Cerebellar cortex (tissue), 1 donor: ENCODE measurements at regions not wholly inside any gene's neighbourhood (a gene's known extent, or its start where the extent isn't known, plus 50 kb on each side); places are given as distances from the start of the nearest gene placed in this dataset.
"Not testable (repeated sequence)": the region's sequence is repeated elsewhere in the genome, so short reads cannot be mapped to it uniquely, and the experiment has no call there.

ENCODE experiments used
- DNase-seq: peaks from one replicate; pipeline ENCODE4 v3.0.0-alpha.2; 2015; ENCODE audit warnings: low spot score

DNA sequence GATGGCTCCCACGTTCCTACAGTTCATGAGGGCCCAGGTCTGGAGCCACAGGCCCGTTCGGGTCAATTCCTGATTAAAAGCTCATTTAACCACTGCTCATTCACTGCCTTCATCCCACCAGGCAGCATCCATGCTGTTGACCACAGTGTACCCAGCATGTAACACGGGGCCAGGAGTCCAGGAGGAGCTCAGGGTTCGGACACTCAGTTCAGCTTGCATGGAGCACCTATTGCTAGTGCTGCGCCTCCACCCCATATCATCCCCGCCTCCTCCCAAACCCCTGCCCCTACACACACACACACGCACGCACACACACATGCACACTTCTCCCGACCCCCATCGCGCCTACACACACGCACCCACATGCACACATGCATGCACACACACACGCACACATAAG lies 72.9 kb upstream of the SNTG2 start:
- no peak for DNase-seq

DNA sequence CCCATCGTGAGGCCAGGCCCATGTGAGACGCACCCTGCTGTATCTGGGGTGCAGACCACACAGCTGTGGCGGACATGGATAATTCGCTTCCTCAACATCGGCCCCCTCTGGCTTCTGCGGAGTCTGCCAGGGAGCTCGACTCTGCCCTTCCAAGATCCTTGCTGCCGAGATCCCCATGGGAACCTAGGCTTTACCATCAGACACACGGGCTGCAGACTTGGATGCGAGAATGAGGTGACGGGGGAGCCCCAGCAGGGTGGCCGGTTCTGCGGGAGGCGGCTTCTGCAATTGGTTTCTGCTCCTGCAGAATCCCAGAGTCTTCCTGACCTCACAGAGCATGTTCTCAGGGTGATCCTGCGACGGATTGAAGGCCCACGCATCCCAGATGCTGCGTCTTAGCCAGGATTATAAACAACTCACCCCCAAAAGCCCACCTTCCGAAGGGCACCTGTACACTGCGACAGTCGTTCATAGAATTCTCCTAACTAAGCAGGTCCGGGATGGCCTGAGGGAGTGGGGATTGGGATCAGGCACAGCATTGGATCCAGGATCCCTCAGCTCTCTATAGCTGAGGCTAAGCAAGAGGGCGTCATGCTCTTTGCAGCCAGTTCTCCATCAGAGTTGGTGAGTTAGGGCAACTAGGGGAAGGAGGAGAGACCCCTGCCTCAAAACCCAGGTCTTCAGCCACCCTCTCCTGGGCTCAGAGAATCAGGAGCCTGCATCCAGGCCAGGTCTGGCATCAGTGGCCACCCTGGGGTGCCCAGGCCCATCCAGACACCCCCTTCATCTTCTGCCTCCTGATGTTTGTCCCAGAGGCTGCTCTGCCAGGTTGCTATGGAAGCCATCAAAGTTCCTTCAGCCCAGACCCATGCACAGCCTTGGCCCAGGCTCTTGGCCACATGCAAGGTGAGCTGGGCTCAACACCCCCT lies 74.7 kb upstream of the SNTG2 start:
- DNase-seq, result no peak

DNA sequence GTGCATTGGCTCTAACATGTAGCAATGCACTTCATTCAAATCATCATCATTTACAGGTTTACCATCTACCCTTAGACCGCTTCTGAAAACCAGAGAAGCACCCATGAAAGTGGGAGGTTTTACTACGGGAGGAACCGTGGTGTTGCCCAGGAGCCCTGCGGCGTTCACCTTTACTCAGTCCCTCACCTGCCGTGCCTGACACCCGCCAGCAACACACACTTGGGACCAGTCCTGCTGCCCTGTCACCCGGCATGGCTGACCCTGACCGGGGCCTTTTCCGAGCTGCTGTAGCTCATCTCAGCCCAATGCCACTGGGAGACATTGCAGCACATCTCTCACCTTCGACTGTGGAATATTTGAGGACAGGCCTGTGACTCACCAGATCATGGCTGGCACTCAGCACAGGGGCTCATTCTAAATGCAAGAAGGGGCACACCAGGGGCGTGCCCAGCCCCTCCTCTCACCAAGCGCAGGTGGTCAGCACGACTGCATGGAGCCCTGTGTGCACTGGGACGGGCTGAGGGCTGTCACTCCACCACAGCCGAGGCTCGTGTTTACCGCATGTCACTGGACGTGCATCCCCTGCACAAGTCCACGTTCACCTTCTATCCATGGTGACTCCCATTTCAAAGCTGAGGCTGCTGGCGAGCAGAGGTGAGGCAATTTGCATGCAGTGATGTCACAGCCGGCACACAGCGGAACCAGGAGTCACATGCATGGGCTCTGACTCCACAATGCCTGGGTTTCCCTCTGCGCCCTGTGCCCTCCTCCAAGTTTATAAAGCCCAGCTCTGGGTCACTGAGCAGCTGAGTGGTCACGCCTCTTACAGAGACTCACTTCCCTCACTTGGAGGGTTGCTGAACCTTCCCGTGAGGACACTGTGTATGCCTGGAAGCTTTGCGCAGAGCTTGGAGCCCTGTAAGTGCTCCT lies 76.7 kb upstream of the SNTG2 start:
- DNase-seq, result no peak

DNA sequence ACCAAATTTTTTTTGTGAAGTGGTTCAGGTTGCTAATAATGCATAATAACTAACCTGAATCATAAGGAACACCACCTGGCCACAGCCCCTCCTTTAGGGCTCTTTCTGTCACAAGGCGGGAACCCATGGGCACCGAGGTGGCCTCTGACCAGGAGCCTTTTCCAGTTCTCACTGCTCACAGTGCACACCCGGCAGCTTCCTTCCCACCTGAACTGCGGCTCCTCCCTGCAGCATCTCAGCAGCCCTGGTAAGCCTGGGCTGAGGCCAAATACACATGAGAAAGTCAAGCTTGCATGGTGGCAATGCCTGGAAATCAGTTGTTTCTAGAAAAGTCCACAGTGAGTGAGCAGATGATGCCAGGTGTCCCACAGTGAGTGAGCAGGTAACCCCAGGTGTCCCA lies 77.6 kb upstream of the SNTG2 start:
- DNase-seq, result no peak

DNA sequence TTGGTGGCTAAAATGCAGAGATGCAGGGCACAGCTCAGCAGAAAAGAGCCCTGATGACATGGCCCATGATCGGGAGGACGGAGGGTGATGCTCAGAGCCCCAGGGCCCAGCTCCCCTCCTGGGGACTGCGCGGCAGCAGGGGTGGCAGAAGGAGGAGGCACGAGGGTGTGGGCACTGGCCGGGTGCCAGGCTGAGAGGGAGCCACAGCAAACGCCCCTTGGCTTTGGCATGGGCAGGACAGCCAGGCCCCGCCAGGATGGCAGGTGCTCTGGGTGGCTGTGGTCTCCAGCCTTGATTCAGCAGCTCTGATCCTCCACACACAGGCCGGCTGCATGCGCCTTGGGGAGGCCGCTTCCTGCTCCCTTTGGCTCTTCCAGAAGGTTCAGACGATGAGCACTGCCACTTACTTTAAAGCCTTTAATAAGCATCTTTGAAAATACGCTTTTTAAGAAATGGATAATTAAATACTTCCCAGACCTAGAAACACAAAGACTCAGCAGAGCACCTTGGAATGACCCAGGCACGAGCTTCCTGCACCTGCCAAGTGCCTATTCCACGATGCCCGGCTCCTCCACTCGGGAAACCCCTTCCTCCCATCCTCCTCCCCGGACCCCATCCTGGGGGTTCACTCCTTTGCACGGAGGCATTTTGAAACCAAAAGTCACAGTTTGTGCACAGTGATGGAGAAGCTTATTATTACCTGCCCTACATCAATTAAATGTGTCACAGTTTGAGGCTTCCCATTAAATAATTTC lies 78.5 kb upstream of the SNTG2 start:
- DNase-seq, result no peak

DNA sequence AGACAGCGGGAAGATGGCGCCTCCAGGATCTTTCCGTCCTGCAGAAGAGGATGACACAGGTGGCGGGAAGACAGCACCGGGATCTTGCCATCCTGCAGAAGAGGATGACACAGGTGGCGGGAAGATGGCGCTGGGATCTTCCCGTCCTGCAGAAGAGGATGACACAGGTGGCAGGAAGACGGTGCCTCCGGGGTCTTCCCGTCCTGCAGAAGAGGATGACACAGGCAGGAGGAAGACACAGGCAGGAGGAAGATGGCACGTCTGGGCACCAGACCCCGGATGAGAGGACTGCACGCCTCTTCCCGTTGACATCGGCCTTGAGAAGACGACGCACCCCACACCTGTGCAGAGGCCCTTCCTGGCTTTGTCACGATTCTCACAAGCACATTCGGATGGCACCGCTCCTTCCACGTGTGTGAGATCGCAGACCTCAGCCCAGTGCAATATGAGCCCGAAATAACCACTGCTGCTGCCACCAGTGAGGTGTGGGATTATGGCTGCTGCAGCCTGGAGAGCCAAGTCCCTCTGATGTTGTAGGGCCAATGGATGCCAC lies 79.4 kb upstream of the SNTG2 start:
- DNase-seq, result no peak

DNA sequence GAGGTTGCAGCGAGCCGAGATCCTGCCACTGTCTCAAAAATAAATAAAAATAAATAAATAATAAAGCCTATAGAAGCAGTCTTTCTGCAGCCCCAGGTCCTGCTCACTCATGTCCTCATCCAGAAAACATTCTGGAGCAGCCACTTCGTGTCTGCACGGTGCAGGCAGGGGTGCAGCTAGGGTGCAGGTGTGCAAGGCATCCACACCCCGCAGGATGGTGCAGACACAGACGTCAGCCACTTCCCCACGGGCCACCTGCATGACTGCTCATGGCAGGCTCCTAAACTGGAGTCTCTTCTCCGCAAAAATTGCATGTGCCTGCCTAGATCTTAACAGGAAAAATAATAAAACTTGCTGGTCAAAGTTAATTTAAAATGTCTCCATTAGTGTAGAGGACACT lies 80.2 kb upstream of the SNTG2 start:
- DNase-seq, result no peak

DNA sequence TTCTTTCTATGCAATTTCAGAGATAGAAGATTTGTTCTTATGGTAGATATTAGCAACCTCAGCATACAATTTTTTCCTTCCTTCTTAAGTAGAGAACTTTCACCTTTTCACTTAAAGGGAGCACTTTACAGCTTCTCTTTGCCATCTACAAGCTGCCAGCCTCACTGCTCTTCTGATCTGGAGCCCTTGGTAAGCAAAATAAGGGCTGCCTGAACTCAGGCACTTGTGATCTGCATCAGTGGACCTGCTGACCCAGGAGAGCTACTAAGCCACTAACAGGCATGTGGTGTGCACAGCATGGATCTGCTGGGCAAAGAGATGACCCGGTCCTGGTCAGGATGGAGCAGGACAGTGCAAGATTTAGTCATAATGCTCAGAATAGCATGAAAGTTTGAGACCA lies 80.8 kb upstream of the SNTG2 start:
- no peak for DNase-seq

DNA sequence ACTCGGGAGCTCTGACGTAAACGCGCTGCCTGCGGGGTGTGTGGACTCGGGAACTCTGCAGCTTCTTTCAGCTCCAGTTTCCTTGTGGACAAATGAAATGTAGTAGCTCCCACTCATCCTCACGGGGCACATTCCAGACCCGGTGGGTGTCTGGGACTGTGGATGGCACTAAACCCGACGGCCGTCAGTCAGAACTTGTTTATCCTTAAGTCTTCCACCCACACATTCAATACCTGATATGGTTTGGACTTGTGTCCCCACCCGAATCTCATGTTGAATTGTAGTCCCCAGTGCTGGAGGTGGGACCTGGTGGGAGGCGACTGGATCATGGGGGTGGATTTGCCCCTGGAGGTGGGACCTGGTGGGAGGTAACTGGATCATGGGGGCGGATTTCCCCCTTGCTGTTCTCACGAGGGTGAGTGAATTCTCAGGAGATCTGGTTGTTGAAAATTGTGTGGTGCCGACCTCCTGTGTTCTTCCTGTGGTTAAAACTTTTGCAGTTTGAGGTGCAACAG lies 81.2 kb upstream of the SNTG2 start:
- DNase-seq, result no peak

DNA sequence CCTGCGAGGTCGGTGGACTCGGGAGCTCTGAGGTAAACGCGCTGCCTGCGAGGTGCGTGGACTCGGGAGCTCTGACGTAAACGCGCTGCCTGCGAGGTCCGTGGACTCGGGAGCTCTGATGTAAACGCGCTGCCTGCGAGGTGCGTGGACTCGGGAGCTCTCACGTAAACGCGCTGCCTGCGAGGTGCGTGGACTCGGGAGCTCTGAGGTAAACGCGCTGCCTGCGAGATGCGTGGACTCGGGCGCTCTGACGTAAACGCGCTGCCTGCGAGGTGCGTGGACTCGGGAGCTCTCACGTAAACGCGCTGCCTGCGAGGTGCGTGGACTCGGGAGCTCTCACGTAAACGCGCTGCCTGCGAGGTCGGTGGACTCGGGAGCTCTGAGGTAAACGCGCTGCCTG lies 81.8 kb upstream of the SNTG2 start:
- DNase-seq, result not testable (repeated sequence)

DNA sequence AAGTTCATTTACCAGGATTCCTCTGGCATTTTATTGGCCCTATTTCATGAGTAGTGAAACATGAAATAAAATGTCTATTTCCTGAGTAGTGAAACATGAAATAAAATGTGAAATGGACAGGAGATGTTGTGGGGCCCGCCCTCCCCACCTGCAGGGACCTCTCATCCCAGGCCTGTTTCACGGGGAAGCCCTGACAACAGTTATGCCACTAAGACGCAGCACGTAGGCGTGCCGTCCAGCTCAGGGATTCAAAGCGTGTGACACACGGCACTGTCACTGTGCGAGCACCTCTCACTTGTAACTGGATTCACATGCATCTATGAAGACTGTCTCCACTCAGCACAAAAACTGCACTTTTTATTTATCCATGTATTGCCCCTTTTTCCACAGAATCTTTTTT lies 83.4 kb upstream of the SNTG2 start:
- no peak for DNase-seq

DNA sequence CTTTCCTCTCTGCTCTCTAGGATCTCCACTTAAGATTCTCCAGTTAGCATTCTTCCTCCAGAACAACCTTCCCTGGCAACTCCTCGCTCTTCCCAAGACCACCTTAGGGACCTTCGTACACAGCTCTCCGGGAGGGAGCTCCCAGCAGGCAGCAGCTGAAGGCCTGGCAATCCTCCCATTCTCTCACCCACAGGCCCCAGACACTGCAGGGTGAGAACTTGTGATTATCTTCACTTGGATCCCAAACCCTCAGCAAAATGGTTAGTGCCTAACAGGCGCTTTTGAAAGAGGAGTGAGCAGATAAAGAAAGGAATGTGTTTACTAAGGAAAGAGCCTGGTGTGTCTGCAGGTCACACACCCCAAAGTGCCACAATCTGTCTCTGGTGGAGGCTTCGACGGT lies 83.8 kb upstream of the SNTG2 start:
- no peak for DNase-seq

DNA sequence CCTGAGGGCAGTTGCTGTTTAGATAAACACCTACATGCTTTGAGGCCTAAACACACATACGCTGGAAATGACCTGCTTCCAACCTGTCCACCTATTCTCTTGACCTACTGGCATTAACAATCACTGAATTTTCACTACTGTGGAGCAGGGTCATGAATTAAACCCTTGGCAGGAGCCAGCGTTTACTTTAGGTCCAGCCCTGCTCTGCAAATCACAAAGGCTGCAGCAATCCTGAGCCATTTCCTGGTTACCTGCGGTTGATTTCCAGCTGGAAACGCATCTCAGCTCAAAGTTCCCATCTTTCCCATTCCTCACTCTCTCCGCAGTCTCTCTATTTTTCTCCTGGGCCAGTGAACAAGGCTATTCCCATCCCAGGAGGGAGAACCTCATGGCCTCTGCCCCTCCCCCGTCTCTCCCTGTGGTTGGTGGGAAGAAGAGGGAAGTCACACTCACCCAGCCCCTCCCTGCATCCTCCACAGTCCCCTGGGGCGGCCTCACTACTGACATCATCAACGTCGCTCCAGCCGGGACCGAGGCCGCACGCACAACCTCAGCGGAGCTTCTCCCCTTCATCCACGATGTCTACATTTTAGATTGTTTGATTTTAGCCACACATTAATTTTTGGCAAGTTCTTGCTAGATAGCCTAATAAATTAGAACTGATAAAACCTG lies 84.5 kb upstream of the SNTG2 start:
- DNase-seq, result no peak

DNA sequence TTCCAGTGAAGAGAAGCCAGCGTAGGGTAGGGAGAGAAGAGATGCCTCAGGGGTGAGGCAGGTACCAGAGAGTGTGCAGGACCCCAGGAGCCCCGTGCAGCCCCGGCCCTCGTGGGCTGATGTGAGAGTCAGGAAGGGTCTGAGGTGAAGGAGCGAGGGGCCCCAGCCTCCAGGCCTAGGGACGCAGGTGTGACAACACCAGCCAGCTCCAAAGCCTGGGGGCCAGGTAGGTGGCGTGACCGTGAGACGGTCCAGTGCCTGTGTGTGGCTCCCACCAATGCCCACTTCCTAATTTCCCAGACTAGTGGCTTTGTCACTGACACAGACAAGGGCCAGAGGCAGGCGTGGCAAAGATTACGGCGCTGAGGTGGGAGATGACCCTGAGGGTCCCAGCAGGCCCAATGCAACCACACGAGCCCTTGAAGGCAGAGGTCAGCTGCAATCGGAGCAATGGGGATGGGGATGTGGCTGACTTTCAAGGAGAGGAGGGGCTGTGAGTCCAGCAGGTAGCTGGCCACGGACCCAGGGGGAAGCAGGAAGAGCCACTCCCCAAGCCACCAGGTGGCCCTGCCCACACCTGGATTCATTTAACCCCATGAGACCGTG lies 86.0 kb upstream of the SNTG2 start:
- no peak for DNase-seq

DNA sequence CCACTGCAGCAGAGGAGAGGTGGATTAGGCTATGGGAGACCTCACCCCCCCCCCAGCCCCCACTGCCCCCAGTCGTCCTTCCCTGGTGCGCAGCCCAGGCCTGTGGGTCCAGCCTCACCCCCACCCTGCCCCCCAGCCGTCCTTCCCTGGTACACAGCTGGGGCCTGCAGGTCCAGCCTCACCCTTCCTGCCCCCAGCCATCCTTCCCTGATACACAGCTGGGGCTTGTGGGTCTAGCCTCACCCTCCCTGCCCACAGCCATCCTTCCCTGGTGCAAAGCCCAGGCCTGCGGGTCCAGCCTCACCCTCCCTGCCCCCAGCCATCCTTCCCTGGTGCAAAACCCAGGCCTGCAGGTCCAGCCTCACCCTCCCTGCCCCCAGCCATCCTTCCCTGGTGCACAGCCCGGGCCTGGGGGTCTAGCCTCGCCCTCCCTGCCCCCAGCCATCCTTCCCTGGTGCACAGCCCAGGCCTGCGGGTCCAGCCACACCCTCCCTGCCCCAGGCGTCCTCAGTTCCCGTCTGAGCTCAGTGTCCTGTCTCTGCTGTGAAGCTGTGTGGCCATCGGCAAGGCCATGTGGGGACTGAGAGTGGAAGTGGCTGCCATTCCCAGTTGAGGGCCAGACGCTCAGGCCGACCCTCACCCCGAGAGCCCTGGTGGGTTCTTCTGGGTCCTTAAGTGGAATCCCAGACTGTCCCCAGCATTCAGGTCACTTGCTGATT lies 86.8 kb upstream of the SNTG2 start:
- DNase-seq, result no peak

DNA sequence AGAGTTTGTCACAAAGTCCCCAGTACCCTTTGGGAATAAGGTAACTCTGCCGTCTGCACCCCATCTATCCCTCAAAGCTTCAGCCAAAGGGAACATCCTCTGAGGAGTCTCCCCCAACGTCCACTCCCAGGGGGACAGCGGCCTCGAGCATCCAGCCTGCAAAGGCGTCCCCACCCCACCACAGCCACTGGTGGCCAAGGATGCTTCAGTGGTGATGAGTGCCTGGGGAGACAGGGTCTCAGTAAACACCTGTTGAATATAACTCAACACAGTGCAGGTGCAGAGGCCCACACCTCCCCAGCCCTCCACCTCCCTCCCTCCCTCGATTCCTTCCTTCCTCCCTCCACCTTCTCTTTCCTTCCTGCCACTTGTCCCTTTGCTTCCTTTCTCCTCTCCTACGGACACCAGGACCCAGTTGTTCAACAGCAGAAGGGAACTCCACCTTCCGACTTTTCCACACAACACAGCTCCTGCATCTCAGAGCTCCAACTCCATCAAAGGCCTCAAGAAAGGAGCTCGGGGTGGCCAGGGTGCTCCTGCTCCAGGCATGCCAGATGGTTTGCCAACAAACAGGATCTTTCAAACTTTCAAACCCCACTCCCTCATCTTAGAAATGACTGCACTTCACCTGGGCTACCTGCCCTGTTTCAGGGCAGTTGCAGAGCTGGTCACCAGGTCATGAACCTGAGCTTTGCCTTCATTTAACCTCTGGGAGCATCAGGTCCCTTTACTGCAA lies 87.8 kb upstream of the SNTG2 start:
- no peak for DNase-seq

DNA sequence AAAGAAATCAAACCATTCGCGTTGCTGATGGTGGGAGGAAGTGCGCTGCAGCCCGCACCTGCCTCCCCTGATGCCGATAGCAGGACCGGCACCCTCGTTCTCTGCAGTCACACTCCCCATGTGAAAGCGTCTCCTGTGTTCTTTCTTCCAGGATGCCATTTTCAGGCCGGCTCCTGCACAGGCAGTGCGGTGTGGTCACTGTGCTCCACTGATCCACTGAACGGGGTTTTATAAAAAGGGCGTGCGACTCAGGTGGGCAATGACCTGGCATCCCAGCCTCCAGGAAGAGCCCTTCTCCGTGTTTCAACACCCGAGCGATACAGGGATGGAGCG lies 88.3 kb upstream of the SNTG2 start:
- DNase-seq, result no peak

DNA sequence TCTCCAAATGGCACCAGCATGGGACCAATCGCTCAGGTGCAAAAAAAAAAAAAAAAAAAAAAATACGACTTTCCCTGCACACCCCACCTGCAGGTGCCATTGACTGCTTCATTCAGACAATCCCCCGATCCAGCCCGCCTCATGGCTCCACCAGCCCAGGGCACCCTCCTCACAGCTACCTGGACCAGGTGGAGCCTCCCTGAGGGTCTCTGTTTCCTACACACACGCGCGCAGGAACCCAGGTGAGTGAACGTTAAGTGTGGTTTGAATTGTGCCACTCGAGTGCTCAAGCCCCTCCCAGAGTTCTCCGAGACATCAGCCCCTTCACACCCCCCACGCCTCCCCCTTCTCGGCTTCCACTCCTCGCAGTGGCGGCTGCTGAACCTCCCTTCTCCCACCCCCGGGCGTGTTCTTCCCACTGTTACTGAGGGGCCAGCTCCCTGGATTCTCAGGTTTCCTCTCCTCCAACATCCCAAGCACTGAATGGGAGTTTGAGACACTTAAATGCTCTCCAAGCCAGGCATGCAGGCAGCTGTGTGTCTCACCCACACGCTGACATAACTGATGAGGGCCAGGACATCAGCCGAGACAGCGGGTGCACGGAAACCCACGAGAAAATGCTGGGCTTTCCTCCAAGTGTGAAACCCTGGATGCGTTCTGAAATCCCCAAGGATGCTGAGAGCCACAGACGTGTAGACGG lies 88.8 kb upstream of the SNTG2 start:
- no peak for DNase-seq
